ENCODE measurements at regions not wholly inside any gene's neighbourhood (a gene's known extent, or its start where the extent isn't known, plus 50 kb on each side); places are given as distances from the start of the nearest gene placed in this dataset.

DNA sequence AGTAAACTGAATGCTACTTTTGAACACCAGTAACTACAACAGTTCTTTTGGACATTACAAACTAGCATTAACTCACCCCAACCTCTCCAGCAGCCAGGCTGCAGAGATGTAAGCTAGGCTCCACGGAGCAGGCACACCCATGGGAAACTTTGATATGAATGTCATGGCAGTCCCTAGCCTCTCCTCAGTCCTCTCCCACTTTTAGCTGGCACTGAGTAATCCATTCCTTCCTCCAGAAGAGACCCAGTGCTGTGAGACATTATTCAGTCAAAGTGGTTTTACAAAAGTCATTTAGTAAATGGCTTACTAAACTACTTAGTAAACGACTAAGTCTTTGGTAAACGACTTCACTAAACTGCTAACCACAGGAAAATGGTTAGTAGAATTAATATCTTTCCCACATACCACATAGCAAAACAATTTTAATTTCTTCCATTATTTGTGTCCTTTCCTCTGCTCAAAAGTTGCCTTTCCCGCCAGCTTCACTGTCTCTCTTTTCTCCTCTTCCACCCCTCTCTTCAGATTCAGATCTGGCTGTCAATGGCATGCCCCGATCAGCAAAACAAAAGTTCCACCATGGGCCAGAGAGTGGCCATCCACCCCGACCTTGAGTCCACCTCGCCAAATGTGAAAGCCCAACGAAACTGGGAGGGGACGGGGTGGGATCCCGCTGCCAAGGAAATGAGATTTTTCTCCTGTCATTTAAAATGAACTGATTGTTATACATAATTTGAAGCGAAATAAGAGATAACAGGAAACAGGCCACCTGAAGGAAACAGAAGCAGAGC lies 67.5 kb upstream of the TJP1 start:
- TF ChIP-seq, protein P1, sequence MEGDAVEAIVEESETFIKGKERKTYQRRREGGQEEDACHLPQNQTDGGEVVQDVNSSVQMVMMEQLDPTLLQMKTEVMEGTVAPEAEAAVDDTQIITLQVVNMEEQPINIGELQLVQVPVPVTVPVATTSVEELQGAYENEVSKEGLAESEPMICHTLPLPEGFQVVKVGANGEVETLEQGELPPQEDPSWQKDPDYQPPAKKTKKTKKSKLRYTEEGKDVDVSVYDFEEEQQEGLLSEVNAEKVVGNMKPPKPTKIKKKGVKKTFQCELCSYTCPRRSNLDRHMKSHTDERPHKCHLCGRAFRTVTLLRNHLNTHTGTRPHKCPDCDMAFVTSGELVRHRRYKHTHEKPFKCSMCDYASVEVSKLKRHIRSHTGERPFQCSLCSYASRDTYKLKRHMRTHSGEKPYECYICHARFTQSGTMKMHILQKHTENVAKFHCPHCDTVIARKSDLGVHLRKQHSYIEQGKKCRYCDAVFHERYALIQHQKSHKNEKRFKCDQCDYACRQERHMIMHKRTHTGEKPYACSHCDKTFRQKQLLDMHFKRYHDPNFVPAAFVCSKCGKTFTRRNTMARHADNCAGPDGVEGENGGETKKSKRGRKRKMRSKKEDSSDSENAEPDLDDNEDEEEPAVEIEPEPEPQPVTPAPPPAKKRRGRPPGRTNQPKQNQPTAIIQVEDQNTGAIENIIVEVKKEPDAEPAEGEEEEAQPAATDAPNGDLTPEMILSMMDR (IDR thresholded peaks at IDR 0.05 in 4 of 5, conservative IDR thresholded peaks at IDR 0.05 in 1 of 5): no peak
- no peak for TF ChIP-seq POLR2A (IDR thresholded peaks at IDR 0.05)
